ENCODE measurements at regions not wholly inside any gene's neighbourhood (a gene's known extent, or its start where the extent isn't known, plus 50 kb on each side); places are given as distances from the start of the nearest gene placed in this dataset.
"Not testable (repeated sequence)": the region's sequence is repeated elsewhere in the genome, so short reads cannot be mapped to it uniquely, and the experiment has no call there.

- no peak overlapping the region for H3K4me3 ChIP-seq (ENCODE audit: low read length in 2 of 2)
- no peaks in the 10 kb centered on the region for H3K27me3 ChIP-seq (ENCODE audit: control insufficient read depth in 2 of 2, insufficient read depth in 1 of 2, low read length in 1 of 2)
- H3K36me3 ChIP-seq (ENCODE audit: control insufficient read depth in 2 of 2, insufficient read depth in 2 of 2, low read length in 1 of 2): no peaks in the 10 kb centered on the region
- no peaks in the 10 kb centered on the region for H3K4me1 ChIP-seq (ENCODE audit: control insufficient read depth in 2 of 2, insufficient read depth in 2 of 2, low read length in 2 of 2)
- H3K27ac ChIP-seq (ENCODE audit: low read depth in 1 of 2, low read length in 1 of 2): no peak overlapping the region
- H3K9me3 ChIP-seq (ENCODE audit: control insufficient read depth in 2 of 2, insufficient read depth in 1 of 2, low read length in 1 of 2): no peaks in the 10 kb centered on the region
- DNase-seq (ENCODE audit: low read depth in 6 of 9, low spot score in 9 of 9): no peak
Observed at GRCh38 chr1:30562559-30562958, 160.8 kb downstream of the MATN1 start.

GRCh38 chr1:30551603-30552002 is 171.8 kb downstream of the MATN1 start:
- Histone ChIP-seq H3K27me3 (ENCODE audit: control insufficient read depth in 2 of 2, insufficient read depth in 1 of 2, low read length in 1 of 2) (no peaks in the 10 kb centered on the region), H3K36me3 (ENCODE audit: control insufficient read depth in 2 of 2, insufficient read depth in 2 of 2, low read length in 1 of 2) (no peaks in the 10 kb centered on the region), H3K27ac (ENCODE audit: low read depth in 1 of 2, low read length in 1 of 2) (no peak overlapping the region), H3K9me3 (ENCODE audit: control insufficient read depth in 2 of 2, insufficient read depth in 1 of 2, low read length in 1 of 2) (peaks cover 0 to 5% of the 10 kb centered on the region in 2 donors), H3K4me1 (ENCODE audit: control insufficient read depth in 2 of 2, insufficient read depth in 2 of 2, low read length in 2 of 2) (no peaks in the 10 kb centered on the region), H3K4me3 (ENCODE audit: low read length in 2 of 2) (no peak overlapping the region)
- DNase-seq (ENCODE audit: low read depth in 6 of 9, low spot score in 9 of 9): no peak
- WGBS: 92% methylated on average over 8 of the region's 8 CpGs

DNA sequence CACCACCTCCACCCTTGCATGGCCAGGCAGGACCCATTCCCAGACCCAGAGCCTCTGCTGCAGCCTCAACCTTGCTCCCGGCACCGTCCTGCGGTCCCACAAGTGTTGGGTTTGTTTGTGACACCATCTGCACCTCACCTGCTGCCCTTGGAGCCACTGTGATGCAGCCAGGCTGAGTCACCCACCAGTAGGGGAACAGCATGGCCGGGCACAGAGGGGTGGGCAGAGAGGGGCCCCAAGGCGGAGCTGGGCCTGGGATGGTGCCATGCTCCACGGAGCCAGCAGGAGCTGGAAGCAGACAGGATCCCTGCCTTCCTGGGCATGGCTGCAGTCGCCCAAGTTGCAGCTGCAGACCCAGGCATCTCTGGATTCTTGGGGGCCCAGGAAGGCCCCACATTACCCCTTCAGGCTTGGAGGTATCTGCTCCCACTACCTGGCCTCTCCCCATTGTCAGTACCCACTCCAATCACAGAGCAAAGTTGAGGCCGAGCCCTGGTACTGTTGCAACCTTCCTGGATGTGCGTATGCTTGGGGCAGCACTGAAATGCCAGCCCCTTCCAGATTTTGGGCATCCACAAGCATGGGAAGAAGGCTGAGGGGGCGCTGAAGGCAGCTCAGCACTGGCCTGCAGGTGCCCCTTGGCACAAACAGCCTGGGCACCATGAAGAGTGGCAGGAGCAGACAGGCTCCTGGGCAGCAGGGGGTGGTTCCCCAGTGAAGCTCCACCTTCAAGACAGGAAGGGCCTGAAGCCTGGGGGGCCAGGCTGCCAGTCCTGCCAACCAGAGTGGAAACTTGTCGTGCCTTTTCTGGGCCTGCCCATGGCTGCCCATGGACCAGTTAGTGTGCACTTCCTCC is 172.8 kb downstream of the MATN1 start:
- no peaks in the 10 kb centered on the region for H3K36me3 ChIP-seq (ENCODE audit: control insufficient read depth in 2 of 2, insufficient read depth in 2 of 2, low read length in 1 of 2)

DNA sequence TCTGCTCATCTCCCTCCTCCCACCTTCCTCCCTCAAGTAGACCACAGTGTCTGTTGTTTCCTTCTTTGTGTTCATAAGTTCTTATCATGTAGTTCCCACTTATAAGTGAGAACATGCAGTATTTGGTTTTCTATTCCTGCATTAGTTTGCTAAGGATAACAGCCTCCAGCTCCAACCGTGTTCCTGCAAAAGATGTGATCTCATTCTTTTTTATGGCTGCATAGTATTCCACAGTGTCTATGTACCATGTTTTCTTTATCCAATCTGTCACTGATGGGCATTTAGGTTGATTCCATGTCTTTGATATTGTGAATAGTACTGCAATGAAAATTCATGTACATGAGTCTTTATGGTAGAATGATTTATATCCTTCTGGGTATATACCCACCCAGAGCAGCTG is 173.5 kb downstream of the MATN1 start:
- not testable (repeated sequence) for H3K27ac ChIP-seq (ENCODE audit: low read depth in 1 of 2, low read length in 1 of 2); H3K4me1 ChIP-seq (ENCODE audit: control insufficient read depth in 2 of 2, insufficient read depth in 2 of 2, low read length in 2 of 2); H3K9me3 ChIP-seq (ENCODE audit: control insufficient read depth in 2 of 2, insufficient read depth in 1 of 2, low read length in 1 of 2); H3K36me3 ChIP-seq (ENCODE audit: control insufficient read depth in 2 of 2, insufficient read depth in 2 of 2, low read length in 1 of 2); DNase-seq (ENCODE audit: low read depth in 6 of 9, low spot score in 9 of 9); H3K4me3 ChIP-seq (ENCODE audit: low read length in 2 of 2); H3K27me3 ChIP-seq (ENCODE audit: control insufficient read depth in 2 of 2, insufficient read depth in 1 of 2, low read length in 1 of 2)
- WGBS: 99% methylated on average over 1 of the region's 1 CpG

More for the DNA sequence above, 172.8 kb downstream of the MATN1 start:
- Histone ChIP-seq H3K27me3 (ENCODE audit: control insufficient read depth in 2 of 2, insufficient read depth in 1 of 2, low read length in 1 of 2) (no peaks in the 10 kb centered on the region), H3K27ac (ENCODE audit: low read depth in 1 of 2, low read length in 1 of 2) (no peak overlapping the region), H3K4me3 (ENCODE audit: low read length in 2 of 2) (no peak overlapping the region), H3K9me3 (ENCODE audit: control insufficient read depth in 2 of 2, insufficient read depth in 1 of 2, low read length in 1 of 2) (peaks cover 0 to 5% of the 10 kb centered on the region in 2 donors), H3K4me1 (ENCODE audit: control insufficient read depth in 2 of 2, insufficient read depth in 2 of 2, low read length in 2 of 2) (no peaks in the 10 kb centered on the region)
- DNase-seq (ENCODE audit: low read depth in 6 of 9, low spot score in 9 of 9): no peak
- WGBS: 73% methylated on average over 11 of the region's 11 CpGs

- WGBS: 96% methylated on average over 2 of the region's 2 CpGs
- no peak overlapping the region for H3K27ac ChIP-seq (ENCODE audit: low read depth in 1 of 2, low read length in 1 of 2)
- H3K4me3 ChIP-seq (ENCODE audit: low read length in 2 of 2): no peak overlapping the region
- H3K4me1 ChIP-seq (ENCODE audit: control insufficient read depth in 2 of 2, insufficient read depth in 2 of 2, low read length in 2 of 2): no peaks in the 10 kb centered on the region
- H3K9me3 ChIP-seq (ENCODE audit: control insufficient read depth in 2 of 2, insufficient read depth in 1 of 2, low read length in 1 of 2): peaks cover 0 to 5% of the 10 kb centered on the region in 2 donors
- H3K27me3 ChIP-seq (ENCODE audit: control insufficient read depth in 2 of 2, insufficient read depth in 1 of 2, low read length in 1 of 2): no peaks in the 10 kb centered on the region
- DNase-seq (ENCODE audit: low read depth in 6 of 9, low spot score in 9 of 9): no peak
- no peaks in the 10 kb centered on the region for H3K36me3 ChIP-seq (ENCODE audit: control insufficient read depth in 2 of 2, insufficient read depth in 2 of 2, low read length in 1 of 2)
Observed at GRCh38 chr1:30548294-30548693, 175.1 kb downstream of the MATN1 start.

DNA sequence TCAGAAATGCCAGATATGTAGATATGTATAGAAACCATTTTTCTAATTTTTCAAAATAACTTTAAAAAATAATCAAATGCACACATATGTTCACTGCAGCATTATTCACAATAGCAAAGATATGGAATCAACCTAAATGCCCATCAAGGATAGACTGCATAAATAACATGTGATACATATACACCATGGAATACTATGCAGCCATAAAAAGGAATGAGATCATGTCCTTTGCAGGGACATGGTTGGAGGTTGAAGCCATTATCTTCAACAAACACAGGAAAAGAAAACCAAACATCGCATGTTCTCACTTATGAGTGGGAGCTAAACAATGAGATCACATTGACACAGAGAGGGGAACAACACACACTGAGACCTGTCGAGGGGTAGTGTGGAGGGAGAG is 176.1 kb downstream of the MATN1 start:
- not testable (repeated sequence) for H3K27ac ChIP-seq (ENCODE audit: low read depth in 1 of 2, low read length in 1 of 2); H3K27me3 ChIP-seq (ENCODE audit: control insufficient read depth in 2 of 2, insufficient read depth in 1 of 2, low read length in 1 of 2); H3K36me3 ChIP-seq (ENCODE audit: control insufficient read depth in 2 of 2, insufficient read depth in 2 of 2, low read length in 1 of 2); DNase-seq (ENCODE audit: low read depth in 6 of 9, low spot score in 9 of 9); H3K9me3 ChIP-seq (ENCODE audit: control insufficient read depth in 2 of 2, insufficient read depth in 1 of 2, low read length in 1 of 2); H3K4me3 ChIP-seq (ENCODE audit: low read length in 2 of 2); H3K4me1 ChIP-seq (ENCODE audit: control insufficient read depth in 2 of 2, insufficient read depth in 2 of 2, low read length in 2 of 2)
- WGBS: 69% methylated on average over 2 of the region's 2 CpGs

DNA sequence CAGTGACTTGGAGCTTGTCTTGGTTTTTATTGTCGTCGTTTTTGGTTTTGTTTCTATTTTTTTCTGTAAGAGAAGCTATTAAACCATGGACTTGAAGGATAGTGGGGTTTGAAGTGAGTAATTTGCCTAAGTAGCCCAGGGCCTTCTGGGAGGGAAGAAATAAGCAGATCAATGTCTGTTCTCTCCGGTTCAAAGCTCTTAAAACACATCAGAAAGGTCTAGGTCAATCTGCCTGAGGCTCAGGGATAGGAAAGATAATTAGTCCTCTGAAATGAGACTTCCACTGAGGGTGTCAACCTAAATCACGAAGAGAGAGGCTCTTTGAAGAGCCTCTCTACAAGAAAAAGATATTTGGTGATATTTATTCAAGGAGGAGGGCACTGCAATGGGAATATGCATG is 178.0 kb downstream of the MATN1 start:
- Histone ChIP-seq H3K9me3 (ENCODE audit: control insufficient read depth in 2 of 2, insufficient read depth in 1 of 2, low read length in 1 of 2) (peaks cover 0 to 3% of the 10 kb centered on the region in 2 donors), H3K4me3 (ENCODE audit: low read length in 2 of 2) (no peak overlapping the region), H3K27me3 (ENCODE audit: control insufficient read depth in 2 of 2, insufficient read depth in 1 of 2, low read length in 1 of 2) (no peaks in the 10 kb centered on the region), H3K4me1 (ENCODE audit: control insufficient read depth in 2 of 2, insufficient read depth in 2 of 2, low read length in 2 of 2) (no peaks in the 10 kb centered on the region), H3K27ac (ENCODE audit: low read depth in 1 of 2, low read length in 1 of 2) (no peak overlapping the region), H3K36me3 (ENCODE audit: control insufficient read depth in 2 of 2, insufficient read depth in 2 of 2, low read length in 1 of 2) (no peaks in the 10 kb centered on the region)
- DNase-seq (ENCODE audit: low read depth in 6 of 9, low spot score in 9 of 9): no peak
- 40% methylated on average over 4 of the region's 4 CpGs for WGBS

- Histone ChIP-seq H3K27me3 (ENCODE audit: control insufficient read depth in 2 of 2, insufficient read depth in 1 of 2, low read length in 1 of 2) (no peaks in the 10 kb centered on the region), H3K4me1 (ENCODE audit: control insufficient read depth in 2 of 2, insufficient read depth in 2 of 2, low read length in 2 of 2) (no peaks in the 10 kb centered on the region), H3K9me3 (ENCODE audit: control insufficient read depth in 2 of 2, insufficient read depth in 1 of 2, low read length in 1 of 2) (no peaks in the 10 kb centered on the region), H3K27ac (ENCODE audit: low read depth in 1 of 2, low read length in 1 of 2) (no peak overlapping the region), H3K36me3 (ENCODE audit: control insufficient read depth in 2 of 2, insufficient read depth in 2 of 2, low read length in 1 of 2) (no peaks in the 10 kb centered on the region), H3K4me3 (ENCODE audit: low read length in 2 of 2) (no peak overlapping the region)
- no peak for DNase-seq (ENCODE audit: low read depth in 6 of 9, low spot score in 9 of 9)
- 85% methylated on average over 10 of the region's 10 CpGs for WGBS
Observed at GRCh38 chr1:30541721-30542485, 181.5 kb downstream of the MATN1 start.

DNA sequence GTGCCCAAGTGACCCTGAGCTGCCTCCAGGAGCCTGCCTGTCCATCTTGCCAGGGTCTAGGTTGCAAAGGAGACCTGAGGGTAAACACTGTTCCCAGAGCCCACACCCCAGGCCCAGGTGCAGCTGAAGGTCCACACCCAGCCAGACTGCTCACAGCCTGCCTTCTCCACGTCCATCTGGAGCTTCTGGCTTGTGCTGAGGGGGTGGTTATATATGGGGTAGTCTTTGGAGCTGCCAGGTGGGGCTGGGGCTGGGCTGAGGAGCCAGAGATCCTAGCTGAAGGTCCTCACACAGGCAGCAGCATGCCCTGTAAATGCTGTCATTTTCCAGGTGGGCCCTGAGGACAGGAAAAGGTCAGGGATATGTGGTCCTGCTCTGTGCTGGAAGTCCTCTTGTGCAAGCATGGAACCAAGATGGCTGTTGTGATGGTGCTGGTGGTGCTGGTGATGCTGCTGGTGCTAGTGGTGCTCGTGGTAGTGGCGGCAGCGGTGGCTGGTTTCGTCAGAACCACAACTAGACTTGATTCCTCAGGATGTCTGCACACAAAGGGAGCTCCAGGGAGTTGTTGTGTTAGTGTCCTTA is 182.7 kb downstream of the MATN1 start:
- DNase-seq (ENCODE audit: low read depth in 6 of 9, low spot score in 9 of 9): no peak
- Histone ChIP-seq H3K4me3 (ENCODE audit: low read length in 2 of 2) (no peak overlapping the region), H3K27me3 (ENCODE audit: control insufficient read depth in 2 of 2, insufficient read depth in 1 of 2, low read length in 1 of 2) (no peaks in the 10 kb centered on the region), H3K4me1 (ENCODE audit: control insufficient read depth in 2 of 2, insufficient read depth in 2 of 2, low read length in 2 of 2) (no peaks in the 10 kb centered on the region), H3K36me3 (ENCODE audit: control insufficient read depth in 2 of 2, insufficient read depth in 2 of 2, low read length in 1 of 2) (no peaks in the 10 kb centered on the region), H3K9me3 (ENCODE audit: control insufficient read depth in 2 of 2, insufficient read depth in 1 of 2, low read length in 1 of 2) (no peaks in the 10 kb centered on the region), H3K27ac (ENCODE audit: low read depth in 1 of 2, low read length in 1 of 2) (no peak overlapping the region)
- 63% methylated on average over 5 of the region's 5 CpGs for WGBS
